ENCODE measurements at regions not wholly inside any gene's neighbourhood (a gene's known extent, or its start where the extent isn't known, plus 50 kb on each side); places are given as distances from the start of the nearest gene placed in this dataset.

GRCh38 chr5:37996918-37997317 lies 157.1 kb upstream of the GDNF start:
- intact Hi-C loops (cut with DNase I), result no loop called here
- Histone ChIP-seq H3K9me3 (no peaks in the 10 kb centered on the region), H3K36me3 (no peaks in the 10 kb centered on the region), H3K27me3 (no peaks in the 10 kb centered on the region), H3K4me1 (no peaks in the 10 kb centered on the region), H3K4me3 (replicated peaks in 1 of 3) (no peak overlapping the region), H3K27ac (no peak overlapping the region)
- WGBS, 2 donors, result 75 to 94% methylated on average over 3 of the region's 3 CpGs
- TF ChIP-seq CTCF (IDR thresholded peaks at IDR 0.05), result no peak
- no peak for TF ChIP-seq POLR2A (IDR thresholded peaks at IDR 0.05)
- no peak for DNase-seq

- H3K4me1 ChIP-seq, result no peaks in the 10 kb centered on the region
- no peaks in the 10 kb centered on the region for H3K9me3 ChIP-seq
- H3K27ac ChIP-seq, result no peak overlapping the region
- no peaks in the 10 kb centered on the region for H3K36me3 ChIP-seq
- H3K4me3 ChIP-seq (replicated peaks in 1 of 3), result no peak overlapping the region
- TF ChIP-seq CTCF (IDR thresholded peaks at IDR 0.05) (no peak), POLR2A (IDR thresholded peaks at IDR 0.05) (no peak)
- no peak for DNase-seq
- intact Hi-C loops (cut with DNase I), result no loop called here
- H3K27me3 ChIP-seq, result no peaks in the 10 kb centered on the region
- WGBS, 2 donors, result 74 to 88% methylated on average over 1 of the region's 1 CpG
Measured at GRCh38 chr5:37994729-37995128, 154.9 kb upstream of the GDNF start.

GRCh38 chr5:37991301-37992299 lies 151.8 kb upstream of the GDNF start:
- intact Hi-C loops (cut with DNase I), result no loop called here
- Histone ChIP-seq H3K4me3 (replicated peaks in 1 of 3) (no peak overlapping the region), H3K4me1 (no peaks in the 10 kb centered on the region), H3K36me3 (no peaks in the 10 kb centered on the region), H3K9me3 (no peaks in the 10 kb centered on the region), H3K27me3 (no peaks in the 10 kb centered on the region), H3K27ac (no peak overlapping the region)
- TF ChIP-seq POLR2A (IDR thresholded peaks at IDR 0.05), result no peak
- TF ChIP-seq CTCF (IDR thresholded peaks at IDR 0.05), result no peak
- 56 to 59% methylated on average over 10 of the region's 10 CpGs for WGBS, 2 donors
- DNase-seq, result no peak

- no peak overlapping the region for H3K4me3 ChIP-seq (replicated peaks in 1 of 3)
- no peaks in the 10 kb centered on the region for H3K4me1 ChIP-seq
- H3K27ac ChIP-seq, result no peak overlapping the region
- no peaks in the 10 kb centered on the region for H3K36me3 ChIP-seq
- no peaks in the 10 kb centered on the region for H3K27me3 ChIP-seq
- TF ChIP-seq POLR2A (IDR thresholded peaks at IDR 0.05) (no peak), CTCF (IDR thresholded peaks at IDR 0.05) (no peak)
- no peaks in the 10 kb centered on the region for H3K9me3 ChIP-seq
- no peak for DNase-seq
- WGBS, 2 donors, result 74 to 77% methylated on average over 1 of the region's 1 CpG
- intact Hi-C loops (cut with DNase I), result no loop called here
Measured at GRCh38 chr5:37989884-37990283, 150.0 kb upstream of the GDNF start.

GRCh38 chr5:37988454-37989046 lies 148.7 kb upstream of the GDNF start:
- no peaks in the 10 kb centered on the region for H3K27me3 ChIP-seq
- no peak for DNase-seq
- H3K36me3 ChIP-seq, result no peaks in the 10 kb centered on the region
- no peaks in the 10 kb centered on the region for H3K9me3 ChIP-seq
- H3K4me1 ChIP-seq, result no peaks in the 10 kb centered on the region
- H3K4me3 ChIP-seq (replicated peaks in 1 of 3), result no peak overlapping the region
- intact Hi-C loops (cut with DNase I), result no loop called here
- 89 to 91% methylated on average over 1 of the region's 1 CpG for WGBS, 2 donors
- no peak overlapping the region for H3K27ac ChIP-seq
- no peak for TF ChIP-seq POLR2A (IDR thresholded peaks at IDR 0.05)
- TF ChIP-seq CTCF (IDR thresholded peaks at IDR 0.05), result no peak

All from thyroid gland (tissue), 4 donors.